ENCODE measurements at regions not wholly inside any gene's neighbourhood (a gene's known extent, or its start where the extent isn't known, plus 50 kb on each side); places are given as distances from the start of the nearest gene placed in this dataset.

GRCh38 chr16:66247516-66248481 lies 118.7 kb upstream of the CDH5 start:
- no peaks in the 10 kb centered on the region for H3K9me3 ChIP-seq (ENCODE audit: control insufficient read depth, insufficient read depth, low read depth, low read length)
- peak overlapping the region; percentile 30 for H3K27ac ChIP-seq (ENCODE audit: insufficient read depth, low read length)
- peak overlapping the region; percentile 30 for H2AFZ ChIP-seq (ENCODE audit: low read length)
- peak; percentile 73 for DNase-seq (ENCODE audit: low read depth in 2 of 2)
- no peak overlapping the region for H3K4me3 ChIP-seq (replicated peaks in 1 of 4; ENCODE audit: control extremely low read depth in 1 of 4, insufficient read depth in 1 of 4, low read depth in 3 of 4, low read length in 4 of 4)
- H3K36me3 ChIP-seq (ENCODE audit: control insufficient read depth, insufficient read depth, low read length): no peaks in the 10 kb centered on the region
- no peaks in the 10 kb centered on the region for H3K27me3 ChIP-seq (ENCODE audit: control insufficient read depth, insufficient read depth, low read length)
- no peaks in the 10 kb centered on the region for H3K79me2 ChIP-seq (ENCODE audit: control insufficient read depth, insufficient read depth, low read length)
- no peak overlapping the region for H3K9ac ChIP-seq (ENCODE audit: insufficient read depth, low read length)
- peaks cover 13% of the 10 kb centered on the region for H3K4me1 ChIP-seq (ENCODE audit: control insufficient read depth, extremely low read depth, insufficient read depth, low read length)
- no peaks in the 10 kb centered on the region for H4K20me1 ChIP-seq (ENCODE audit: control insufficient read depth, extremely low read depth, insufficient read depth, low read length)
- peak overlapping the region; percentile 49 for H3K4me2 ChIP-seq (ENCODE audit: extremely low read depth, insufficient read depth, low read length)
- TF ChIP-seq CTCF (conservative IDR thresholded peaks at IDR 0.05 in 1 of 2, IDR thresholded peaks at IDR 0.05 in 1 of 2; ENCODE audit: low read depth in 1 of 2, low read length in 2 of 2) (no peak), EZH2 (IDR thresholded peaks at IDR 0.05; ENCODE audit: low read length, missing control alignments) (no peak)

- Histone ChIP-seq H3K79me2 (ENCODE audit: control insufficient read depth, insufficient read depth, low read length) (no peaks in the 10 kb centered on the region), H3K4me3 (replicated peaks in 1 of 4; ENCODE audit: control extremely low read depth in 1 of 4, insufficient read depth in 1 of 4, low read depth in 3 of 4, low read length in 4 of 4) (no peak overlapping the region), H3K9me3 (ENCODE audit: control insufficient read depth, insufficient read depth, low read depth, low read length) (no peaks in the 10 kb centered on the region), H3K36me3 (ENCODE audit: control insufficient read depth, insufficient read depth, low read length) (no peaks in the 10 kb centered on the region), H3K27me3 (ENCODE audit: control insufficient read depth, insufficient read depth, low read length) (no peaks in the 10 kb centered on the region), H3K27ac (ENCODE audit: insufficient read depth, low read length) (no peak overlapping the region), H3K9ac (ENCODE audit: insufficient read depth, low read length) (no peak overlapping the region), H4K20me1 (ENCODE audit: control insufficient read depth, extremely low read depth, insufficient read depth, low read length) (no peaks in the 10 kb centered on the region), H3K4me1 (ENCODE audit: control insufficient read depth, extremely low read depth, insufficient read depth, low read length) (peaks cover 8% of the 10 kb centered on the region), H3K4me2 (ENCODE audit: extremely low read depth, insufficient read depth, low read length) (no peak overlapping the region), H2AFZ (ENCODE audit: low read length) (no peak overlapping the region)
- no peak for TF ChIP-seq EZH2 (IDR thresholded peaks at IDR 0.05; ENCODE audit: low read length, missing control alignments)
- no peak for TF ChIP-seq CTCF (conservative IDR thresholded peaks at IDR 0.05 in 1 of 2, IDR thresholded peaks at IDR 0.05 in 1 of 2; ENCODE audit: low read depth in 1 of 2, low read length in 2 of 2)
- DNase-seq (ENCODE audit: low read depth in 2 of 2): no peak
These were observed 120.6 kb upstream of the CDH5 start for GRCh38 chr16:66245868-66246267.

GRCh38 chr16:66245072-66245471 lies 121.4 kb upstream of the CDH5 start:
- no peaks in the 10 kb centered on the region for H3K79me2 ChIP-seq (ENCODE audit: control insufficient read depth, insufficient read depth, low read length)
- no peak overlapping the region for H3K4me2 ChIP-seq (ENCODE audit: extremely low read depth, insufficient read depth, low read length)
- peak in 1 of 2 donors; percentile 41 for DNase-seq (ENCODE audit: low read depth in 2 of 2)
- H3K27ac ChIP-seq (ENCODE audit: insufficient read depth, low read length): no peak overlapping the region
- H4K20me1 ChIP-seq (ENCODE audit: control insufficient read depth, extremely low read depth, insufficient read depth, low read length): no peaks in the 10 kb centered on the region
- H3K9ac ChIP-seq (ENCODE audit: insufficient read depth, low read length): no peak overlapping the region
- H3K36me3 ChIP-seq (ENCODE audit: control insufficient read depth, insufficient read depth, low read length): no peaks in the 10 kb centered on the region
- H3K4me1 ChIP-seq (ENCODE audit: control insufficient read depth, extremely low read depth, insufficient read depth, low read length): peaks cover 8% of the 10 kb centered on the region
- peaks cover 4% of the 10 kb centered on the region for H3K27me3 ChIP-seq (ENCODE audit: control insufficient read depth, insufficient read depth, low read length)
- no peaks in the 10 kb centered on the region for H3K9me3 ChIP-seq (ENCODE audit: control insufficient read depth, insufficient read depth, low read depth, low read length)
- no peak overlapping the region for H2AFZ ChIP-seq (ENCODE audit: low read length)
- TF ChIP-seq CTCF (conservative IDR thresholded peaks at IDR 0.05 in 1 of 2, IDR thresholded peaks at IDR 0.05 in 1 of 2; ENCODE audit: low read depth in 1 of 2, low read length in 2 of 2): no peak
- no peak for TF ChIP-seq EZH2 (IDR thresholded peaks at IDR 0.05; ENCODE audit: low read length, missing control alignments)
- no peak overlapping the region for H3K4me3 ChIP-seq (replicated peaks in 1 of 4; ENCODE audit: control extremely low read depth in 1 of 4, insufficient read depth in 1 of 4, low read depth in 3 of 4, low read length in 4 of 4)
